Common myeloid progenitor, CD34-positive (primary cell): ENCODE measurements at regions not wholly inside any gene's neighbourhood (a gene's known extent, or its start where the extent isn't known, plus 50 kb on each side); places are given as distances from the start of the nearest gene placed in this dataset.

Source experiments
- CTCF ChIA-PET: fragments of 350-600 bp; sonication (Branson Sonifier 250); formaldehyde crosslinking; loops from one replicate; lab custom pipeline; 2021; ENCODE audit warnings: antibody characterized with exemption; lab: Charles Lee
- POLR2A ChIA-PET: fragments of 350-600 bp; sonication (Branson Sonifier 250); formaldehyde crosslinking; loops from one replicate; lab custom pipeline; 2021; ENCODE audit warnings: antibody characterized with exemption; lab: Charles Lee
- DNase-seq, 3 donors: peaks; one replicate each; pipeline versions ENCODE4 v3.0.0 to v3.0.0-alpha.2; 2013
- H3K27ac ChIP-seq, 2 experiments: 1 replicate in 1 of 2; 2 replicates in 1 of 2; pipeline ENCODE4 v1.7.0; 2013; ENCODE audit warnings: inconsistent platforms in 2 of 2, low read length in 2 of 2, mild to moderate bottlenecking in 2 of 2, low read depth in 1 of 2, moderate library complexity in 1 of 2; ENCODE audit not compliant: severe bottlenecking in 2 of 2, insufficient read depth in 1 of 2, poor library complexity in 1 of 2
- H3K27me3 ChIP-seq, 5 experiments: replicated peaks in 2 of 5; 1 replicate in 3 of 5; 2 replicates in 2 of 5; pipeline versions ENCODE4 v1.6.1 to v1.7.0; 2013; ENCODE audit warnings: low read length in 4 of 5, mild to moderate bottlenecking in 2 of 5, moderate library complexity in 2 of 5, inconsistent platforms in 1 of 5; ENCODE audit not compliant: insufficient read depth in 5 of 5, control insufficient read depth in 4 of 5
- H3K36me3 ChIP-seq, 4 experiments: 1 replicate in 2 of 4; 2 replicates in 2 of 4; pipeline versions ENCODE4 v1.6.1 to v1.7.0; 2013; ENCODE audit warnings: low read length in 3 of 4, control low read depth in 1 of 4, mild to moderate bottlenecking in 1 of 4; ENCODE audit not compliant: control insufficient read depth in 4 of 4, insufficient read depth in 4 of 4
- H3K4me1 ChIP-seq, 4 experiments: 1 replicate in 3 of 4; 2 replicates in 1 of 4; pipeline versions ENCODE4 v1.6.1 to v1.7.1; 2013; ENCODE audit warnings: low read length in 3 of 4, mild to moderate bottlenecking in 3 of 4, control low read depth in 1 of 4, inconsistent platforms in 1 of 4, moderate library complexity in 1 of 4; ENCODE audit not compliant: control insufficient read depth in 4 of 4, insufficient read depth in 4 of 4; ENCODE audit errors: control extremely low read depth in 1 of 4
- H3K4me3 ChIP-seq, 7 experiments: 1 replicate in 4 of 7; 2 replicates in 3 of 7; pipeline versions ENCODE4 v1.5.1 to v1.7.0; 2013; ENCODE audit warnings: mild to moderate bottlenecking in 7 of 7, low read length in 6 of 7, moderate library complexity in 6 of 7, inconsistent platforms in 2 of 7, low read depth in 2 of 7, control low read depth in 1 of 7; ENCODE audit not compliant: insufficient read depth in 4 of 7, control insufficient read depth in 1 of 7; ENCODE audit errors: extremely low read depth in 1 of 7
- H3K9me3 ChIP-seq, 5 experiments: 1 replicate in 4 of 5; 2 replicates in 1 of 5; pipeline versions ENCODE4 v1.6.1 to v1.7.1; 2013; ENCODE audit warnings: low read length in 4 of 5, mild to moderate bottlenecking in 2 of 5, inconsistent platforms in 1 of 5, low read depth in 1 of 5, moderate library complexity in 1 of 5; ENCODE audit not compliant: control insufficient read depth in 4 of 5, insufficient read depth in 2 of 5; ENCODE audit errors: control extremely low read depth in 1 of 5
- WGBS: methylation state at CpG from one replicate; pipeline ENCODE4 v1.1.5; 2013; ENCODE audit not compliant: insufficient coverage; 5-methylcytosine and 5-hydroxymethylcytosine counted together

GRCh38 chr5:176721509-176721908 is 74.2 kb downstream of the TSPAN17 start:
- H3K9me3 ChIP-seq = no peaks in the 10 kb centered on the region
- 96% methylated on average over 3 of the region's 10 CpGs for WGBS
- H3K4me1 ChIP-seq = no peaks in the 10 kb centered on the region
- H3K27me3 ChIP-seq = peaks cover 0 to 96% (median 32%) of the 10 kb centered on the region in 5 experiments
- ChIA-PET POLR2A (no interaction called here), CTCF (interaction anchor here (0.7 kb wide), 1 partner anchor 163 kb away, joined by 3 read pairs; no protein-coding TSS in a partner anchor)
- DNase-seq = no peak
- H3K27ac ChIP-seq = no peak overlapping the region
- H3K36me3 ChIP-seq = no peaks in the 10 kb centered on the region
- H3K4me3 ChIP-seq = no peak overlapping the region

- DNase-seq = no peak
- Histone ChIP-seq H3K27me3 (peaks cover 0 to 96% (median 34%) of the 10 kb centered on the region in 5 experiments), H3K9me3 (no peaks in the 10 kb centered on the region), H3K36me3 (no peaks in the 10 kb centered on the region), H3K4me3 (no peak overlapping the region), H3K27ac (no peak overlapping the region), H3K4me1 (no peaks in the 10 kb centered on the region)
- 78% methylated on average over 7 of the region's 10 CpGs for WGBS
- POLR2A ChIA-PET = no interaction called here
- CTCF ChIA-PET = interaction anchor here (1.0 kb wide), 1 partner anchor 10 kb away, joined by 3 read pairs; no protein-coding TSS in a partner anchor
These were observed 75.5 kb downstream of the TSPAN17 start for GRCh38 chr5:176722757-176723156.

- POLR2A ChIA-PET = no interaction called here
- Histone ChIP-seq H3K27me3 (peaks cover 0 to 96% (median 30%) of the 10 kb centered on the region in 5 experiments), H3K4me1 (no peaks in the 10 kb centered on the region), H3K27ac (no peak overlapping the region), H3K36me3 (no peaks in the 10 kb centered on the region), H3K9me3 (no peaks in the 10 kb centered on the region), H3K4me3 (no peak overlapping the region)
- CTCF ChIA-PET = interaction anchor here (1.0 to 1.9 kb wide), 2 partner anchors 10 to 62 kb away, joined by 3 to 4 read pairs; no protein-coding TSS in a partner anchor
- 76% methylated on average over 3 of the region's 3 CpGs for WGBS
- DNase-seq = no peak
These were observed 76.2 kb downstream of the TSPAN17 start for GRCh38 chr5:176723440-176723839.

GRCh38 chr5:176724472-176724871 is 77.2 kb downstream of the TSPAN17 start:
- Histone ChIP-seq H3K27me3 (peaks cover 0 to 97% (median 28%) of the 10 kb centered on the region in 5 experiments), H3K4me1 (no peaks in the 10 kb centered on the region), H3K4me3 (no peak overlapping the region), H3K36me3 (no peaks in the 10 kb centered on the region), H3K27ac (no peak overlapping the region), H3K9me3 (no peaks in the 10 kb centered on the region)
- ChIA-PET POLR2A (interaction anchor here (0.7 kb wide), 1 partner anchor 47 kb away, joined by 3 read pairs; no protein-coding TSS in a partner anchor), CTCF (interaction anchor here (1.9 kb wide), 1 partner anchor 63 kb away, joined by 4 read pairs; no protein-coding TSS in a partner anchor)
- WGBS = 70% methylated on average over 8 of the region's 8 CpGs
- DNase-seq = no peak

- ChIA-PET POLR2A (no interaction called here), CTCF (no interaction called here)
- Histone ChIP-seq H3K27me3 (peaks cover 0 to 95% (median 23%) of the 10 kb centered on the region in 5 experiments), H3K9me3 (peaks cover 0 to 4% (median 0%) of the 10 kb centered on the region in 5 experiments), H3K4me1 (no peaks in the 10 kb centered on the region), H3K27ac (no peak overlapping the region), H3K36me3 (no peaks in the 10 kb centered on the region), H3K4me3 (no peak overlapping the region)
- no peak for DNase-seq
- 42% methylated on average over 18 of the region's 22 CpGs for WGBS
These were observed 78.4 kb downstream of the TSPAN17 start for GRCh38 chr5:176725521-176726280.

GRCh38 chr5:176726746-176727527 is 79.7 kb downstream of the TSPAN17 start:
- DNase-seq = no peak
- WGBS = 62% methylated on average over 14 of the region's 25 CpGs
- H3K9me3 ChIP-seq = peaks cover 0 to 7% (median 1%) of the 10 kb centered on the region in 5 experiments
- no peak overlapping the region for H3K4me3 ChIP-seq
- no peaks in the 10 kb centered on the region for H3K36me3 ChIP-seq
- ChIA-PET POLR2A (no interaction called here), CTCF (interaction anchor here (0.9 to 1.9 kb wide), 2 partner anchors 10 to 13 kb away, joined by 3 to 4 read pairs; no protein-coding TSS in a partner anchor)
- H3K4me1 ChIP-seq = peaks cover 0 to 7% (median 5%) of the 10 kb centered on the region in 4 experiments
- no peak overlapping the region for H3K27ac ChIP-seq
- H3K27me3 ChIP-seq = peaks cover 0 to 87% (median 22%) of the 10 kb centered on the region in 5 experiments
